HepG2 (cell line): ENCODE measurements at regions not wholly inside any gene's neighbourhood (a gene's known extent, or its start where the extent isn't known, plus 50 kb on each side); places are given as distances from the start of the nearest gene placed in this dataset.

Experiments
- ATAC-seq: fragments of 200-7000 bp; cut with Tn5 transposase; 3 replicates; pipeline ENCODE4 v1.9.1; 2020; ENCODE audit warnings: mild to moderate bottlenecking, moderate library complexity
- BruUV-seq: library from RNA; stranded (reverse); fragments of 400-500 nt; replicated peaks from 2 replicates; lab custom pipeline; 2021; lab: Mats Ljungman, UMichigan
- CTCF ChIA-PET: fragments of 300-600 bp; formaldehyde crosslinking; extraction: SDS; loops from one replicate; lab custom pipeline; 2021; ENCODE audit warnings: low total read pairs, inconsistent platforms, low intra/inter-chr PET ratio; lab: Yijun Ruan, JAX
- POLR2A ChIA-PET: fragments of 350-600 bp; sonication (Branson Sonifier 250); formaldehyde crosslinking; loops from one replicate; lab custom pipeline; 2020; ENCODE audit warnings: antibody characterized with exemption, inconsistent platforms; lab: Yijun Ruan, JAX
- DNase-seq: peaks from one replicate; pipeline ENCODE4 v3.0.0-alpha.2; 2015; ENCODE audit warnings: low spot score
- FAIRE-seq: peaks from 3 replicates; lab custom pipeline; 2011; peaks lifted over from hg19 to GRCh38; lab: Jason Lieb, UNC
- H2AFZ ChIP-seq: one replicate; pipeline ENCODE4 v1.6.1; 2011; ENCODE audit warnings: low read length, inconsistent platforms
- H3K27ac ChIP-seq: fragments of 300-600 bp; 3 replicates; pipeline ENCODE4 v1.8.0; 2011; ENCODE audit warnings: mixed run types, mild to moderate bottlenecking, mixed read lengths, low read length, inconsistent platforms; ENCODE audit not compliant: insufficient read depth; ENCODE audit errors: extremely low read length
- H3K27me3 ChIP-seq, 2 experiments: fragments of 200-600 bp in 1 of 2; 2 replicates in 1 of 2; 3 replicates in 1 of 2; pipeline versions ENCODE4 v1.6.0 to v1.8.0; 2011; ENCODE audit warnings: low read length in 2 of 2, mild to moderate bottlenecking in 2 of 2, moderate library complexity in 2 of 2, inconsistent platforms in 1 of 2; ENCODE audit not compliant: insufficient read depth in 2 of 2, control insufficient read depth in 1 of 2
- H3K36me3 ChIP-seq, 2 experiments: fragments of 200-600 bp in 1 of 2; replicated peaks in 1 of 2; 2 replicates in 1 of 2; 3 replicates in 1 of 2; pipeline versions ENCODE4 v1.5.1 to v1.8.0; 2011; ENCODE audit warnings: low read length in 2 of 2, inconsistent platforms in 1 of 2; ENCODE audit not compliant: insufficient read depth in 2 of 2, control insufficient read depth in 1 of 2
- H3K4me1 ChIP-seq: 2 replicates; pipeline ENCODE4 v1.5.1; 2012; ENCODE audit warnings: low read length, inconsistent platforms; ENCODE audit not compliant: insufficient read depth
- H3K4me2 ChIP-seq: 2 replicates; pipeline ENCODE4 v1.6.0; 2011; ENCODE audit warnings: low read depth, low read length, inconsistent platforms
- H3K4me3 ChIP-seq, 3 experiments: fragments of 200-600 bp in 1 of 3; sonication (generic), shearing (Covaris generic) in 1 of 3; replicated peaks in 1 of 3; 2 replicates each; pipeline ENCODE4 v1.5.1; 2011 to 2016; ENCODE audit warnings: low read length in 3 of 3, inconsistent platforms in 2 of 3, low read depth in 2 of 3, mild to moderate bottlenecking in 2 of 3, control low read depth in 1 of 3, mixed read lengths in 1 of 3; ENCODE audit not compliant: insufficient read depth in 1 of 3
- H3K79me2 ChIP-seq: one replicate; pipeline ENCODE4 v1.6.1; 2011; ENCODE audit warnings: low read length, inconsistent platforms; ENCODE audit not compliant: insufficient read depth
- H3K9ac ChIP-seq: 2 replicates; pipeline ENCODE4 v1.6.0; 2011; ENCODE audit warnings: mild to moderate bottlenecking, low read depth, low read length, inconsistent platforms; ENCODE audit not compliant: insufficient read depth
- H3K9me3 ChIP-seq: 2 replicates; pipeline ENCODE4 v1.5.1; 2012; ENCODE audit warnings: mild to moderate bottlenecking, low read length
- H4K20me1 ChIP-seq: 2 replicates; pipeline ENCODE4 v1.6.0; 2011; ENCODE audit warnings: inconsistent platforms, mild to moderate bottlenecking, low read length, moderate library complexity; ENCODE audit not compliant: insufficient read depth
- ARNTL ChIP-seq: sonication (generic); formaldehyde crosslinking; IDR thresholded peaks from 2 replicates; pipeline ENCODE4 v1.4.0; 2020; ENCODE audit warnings: mild to moderate bottlenecking, missing genetic modification reagents
- ATF4 ChIP-seq, 2 experiments: fragments of 450-650 bp in 1 of 2; sonication (generic) in 1 of 2; formaldehyde crosslinking; IDR thresholded peaks; 2 replicates each; pipeline versions ENCODE4 v1.5.0 to v1.8.0; 2020 to 2022; ENCODE audit warnings: mild to moderate bottlenecking in 1 of 2, missing genetic modification reagents in 1 of 2
- BATF2 ChIP-seq: sonication (generic); formaldehyde crosslinking; IDR thresholded peaks from 2 replicates; pipeline ENCODE4 v1.8.0; 2022; ENCODE audit warnings: mild to moderate bottlenecking, missing genetic modification reagents, moderate library complexity
- JDP2 ChIP-seq: sonication (generic); formaldehyde crosslinking; IDR thresholded peaks from 2 replicates; pipeline ENCODE4 v1.8.1; 2022; ENCODE audit warnings: missing genetic modification reagents, borderline replicate concordance
- NR1H2 ChIP-seq: sonication (generic); formaldehyde crosslinking; IDR thresholded peaks from 2 replicates; pipeline ENCODE4 v1.8.1; 2022; ENCODE audit warnings: low read depth, missing genetic modification reagents, borderline replicate concordance
- PRDM10 ChIP-seq: sonication (generic); formaldehyde crosslinking; IDR thresholded peaks from 2 replicates; pipeline ENCODE4 v1.4.0; 2020; ENCODE audit warnings: low read depth, missing genetic modification reagents
- SALL1 ChIP-seq: sonication (generic); formaldehyde crosslinking; IDR thresholded peaks from 2 replicates; pipeline ENCODE4 v1.8.0; 2022; ENCODE audit warnings: mild to moderate bottlenecking, missing genetic modification reagents
- SMAD1 ChIP-seq: sonication (generic); formaldehyde crosslinking; IDR thresholded peaks from 2 replicates; pipeline ENCODE4 v1.4.0; 2020; ENCODE audit warnings: missing genetic modification reagents, low read depth, mild to moderate bottlenecking, borderline replicate concordance
- SRSF9 ChIP-seq: fragments of 200-400 bp; formaldehyde crosslinking; IDR thresholded peaks from 2 replicates; pipeline ENCODE4 v1.6.1; 2018; ENCODE audit warnings: borderline replicate concordance, mild to moderate bottlenecking, low read depth, low read length; ENCODE audit not compliant: insufficient read depth, poor library complexity, severe bottlenecking
- YEATS4 ChIP-seq: sonication (generic); formaldehyde crosslinking; IDR thresholded peaks from 2 replicates; pipeline ENCODE4 v1.4.0; 2020; ENCODE audit warnings: missing genetic modification reagents, borderline replicate concordance
- ZNF609 ChIP-seq: sonication (generic); formaldehyde crosslinking; IDR thresholded peaks from 2 replicates; pipeline ENCODE4 v1.4.0; 2020; ENCODE audit warnings: mild to moderate bottlenecking, missing genetic modification reagents, borderline replicate concordance
- ZNF879 ChIP-seq: sonication (generic); formaldehyde crosslinking; IDR thresholded peaks from 2 replicates; pipeline ENCODE4 v1.8.1; 2023; ENCODE audit warnings: missing genetic modification reagents
- WGBS: methylation state at CpG from one replicate; pipeline ENCODE4 v1.1.6; 2017; ENCODE audit warnings: low lambda C conversion rate; 5-methylcytosine and 5-hydroxymethylcytosine counted together
- in situ Hi-C: cut with HindIII; loops from 2 replicates; pipeline ENCODE4 v1.10.0; 2017; ENCODE audit warnings: low pct_unique_long_range_greater_than_20kb; ENCODE audit not compliant: extremely low pct_ligation_motif_present
- intact Hi-C: fragments of 100-400 bp; cut with micrococcal nuclease; formaldehyde crosslinking; loops from one replicate; pipeline ENCODE4 v1.10.0; 2022; ENCODE audit not compliant: unreplicated experiment

GRCh38 chr4:125091101-125091500 is 223.7 kb upstream of the FAT4 start:
- FAIRE-seq (no peak), DNase-seq (no peak), ATAC-seq (no peak)
- WGBS: 46% methylated on average over 1 of the region's 1 CpG
- H3K4me3 ChIP-seq: no peak overlapping the region
- in situ Hi-C loops (no loop called here), intact Hi-C loops (no loop called here)
- no peak overlapping the region for H3K4me2 ChIP-seq
- TF ChIP-seq SALL1: no peak
- no peak for TF ChIP-seq ATF4 (CRISPR knock-in tag; IDR thresholded peaks at IDR 0.05)
- TF ChIP-seq ARNTL (CRISPR knock-in tag): no peak
- no peak for TF ChIP-seq SMAD1 (CRISPR knock-in tag)
- TF ChIP-seq BATF2 (CRISPR knock-in tag): no peak
- no peak for TF ChIP-seq ZNF609 (CRISPR knock-in tag)
- no peak for TF ChIP-seq YEATS4 (CRISPR knock-in tag)
- TF ChIP-seq NR1H2: no peak
- TF ChIP-seq SRSF9: no peak
- TF ChIP-seq JDP2 (CRISPR knock-in tag): no peak
- TF ChIP-seq ZNF879 (CRISPR knock-in tag): no peak
- TF ChIP-seq PRDM10: no peak
- H3K27ac ChIP-seq: no peak overlapping the region
- H2AFZ ChIP-seq: no peak overlapping the region
- H3K36me3 ChIP-seq: no peaks in the 10 kb centered on the region
- no peaks in the 10 kb centered on the region for H3K4me1 ChIP-seq
- CTCF ChIA-PET: no interaction called here
- no peaks in the 10 kb centered on the region for H3K27me3 ChIP-seq
- no peaks in the 10 kb centered on the region for H3K9me3 ChIP-seq
- H3K79me2 ChIP-seq: no peaks in the 10 kb centered on the region
- POLR2A ChIA-PET: no interaction called here
- H3K9ac ChIP-seq: no peak overlapping the region
- H4K20me1 ChIP-seq: no peaks in the 10 kb centered on the region
- BruUV-seq: no TSS peak
